Activated effector memory CD4-positive, alpha-beta T cell treated with Interleukin-2 at 50 U/mL for 16 hours (primary cell): ENCODE measurements at regions not wholly inside any gene's neighbourhood (a gene's known extent, or its start where the extent isn't known, plus 50 kb on each side); places are given as distances from the start of the nearest gene placed in this dataset.
"Not testable (repeated sequence)": the region's sequence is repeated elsewhere in the genome, so short reads cannot be mapped to it uniquely, and the experiment has no call there.

Source experiments
- DNase-seq: peaks from one replicate; pipeline ENCODE4 v3.0.0-alpha.2; 2020

- DNase-seq: no peak
Measured at GRCh38 chr4:85106805-85107336, 140.4 kb upstream of the WDFY3 start.

- DNase-seq: no peak
Measured at GRCh38 chr4:85107553-85107952, 141.1 kb upstream of the WDFY3 start.

- no peak for DNase-seq
Measured at GRCh38 chr4:85113706-85114105, 147.2 kb upstream of the WDFY3 start.

GRCh38 chr4:85114526-85114925 lies 148.0 kb upstream of the WDFY3 start:
- no peak for DNase-seq

GRCh38 chr4:85116008-85116407 lies 149.5 kb upstream of the WDFY3 start:
- no peak for DNase-seq

GRCh38 chr4:85125688-85126087 lies 159.2 kb upstream of the WDFY3 start:
- no peak for DNase-seq

GRCh38 chr4:85126991-85127591 lies 160.6 kb upstream of the WDFY3 start:
- no peak for DNase-seq

GRCh38 chr4:85127653-85128052 lies 161.2 kb upstream of the WDFY3 start:
- DNase-seq: no peak

- no peak for DNase-seq
Measured at GRCh38 chr4:85128246-85129204, 162.0 kb upstream of the WDFY3 start.

- not testable (repeated sequence) for DNase-seq
Measured at GRCh38 chr4:85129354-85130125, 163.1 kb upstream of the WDFY3 start.

GRCh38 chr4:85132117-85132516 lies 165.6 kb upstream of the WDFY3 start:
- no peak for DNase-seq

- DNase-seq: no peak
Measured at GRCh38 chr4:85132570-85132969, 166.1 kb upstream of the WDFY3 start.

- not testable (repeated sequence) for DNase-seq
Measured at GRCh38 chr4:85139749-85140148, 173.3 kb upstream of the WDFY3 start.

GRCh38 chr4:85142451-85142850 lies 176.0 kb upstream of the WDFY3 start:
- no peak for DNase-seq

- DNase-seq: no peak
Measured at GRCh38 chr4:85147481-85148076, 181.1 kb upstream of the WDFY3 start.

- DNase-seq: no peak
Measured at GRCh38 chr4:85149676-85150075, 183.2 kb upstream of the WDFY3 start.

- no peak for DNase-seq
Measured at GRCh38 chr4:85151371-85151770, 184.9 kb upstream of the WDFY3 start.

GRCh38 chr4:85151786-85152185 lies 185.3 kb upstream of the WDFY3 start:
- no peak for DNase-seq

- no peak for DNase-seq
Measured at GRCh38 chr4:85152480-85152879, 186.0 kb upstream of the WDFY3 start.

GRCh38 chr4:85153221-85153620 lies 186.7 kb upstream of the WDFY3 start:
- no peak for DNase-seq

GRCh38 chr4:85154591-85154990 lies 188.1 kb upstream of the WDFY3 start:
- DNase-seq: no peak

- DNase-seq: no peak
Measured at GRCh38 chr4:85165808-85166207, 199.3 kb upstream of the WDFY3 start.

GRCh38 chr4:85166318-85166717 lies 199.8 kb upstream of the WDFY3 start:
- DNase-seq: no peak
